ENCODE measurements at regions not wholly inside any gene's neighbourhood (a gene's known extent, or its start where the extent isn't known, plus 50 kb on each side); places are given as distances from the start of the nearest gene placed in this dataset.

DNA sequence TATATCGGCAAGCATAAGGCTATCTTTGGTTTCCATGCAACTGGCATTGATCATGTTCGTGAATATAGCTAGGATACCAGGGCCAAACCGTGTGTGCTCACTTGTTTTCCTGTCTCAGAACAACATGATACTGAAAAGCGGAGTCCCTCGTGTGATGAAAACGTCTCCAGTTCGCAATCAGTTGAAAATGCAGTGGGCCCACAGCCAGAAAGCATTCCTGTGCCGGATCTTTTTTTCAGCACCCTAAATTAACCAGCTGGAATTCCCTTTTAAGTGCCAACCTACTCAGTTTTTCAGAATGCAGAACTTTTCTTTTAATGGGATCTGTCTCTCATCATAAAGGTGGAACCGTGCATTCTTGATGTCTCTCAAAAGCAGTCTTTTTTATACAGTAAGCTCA lies 130.8 kb upstream of the FRG1 start:
- TF ChIP-seq, protein P1, sequence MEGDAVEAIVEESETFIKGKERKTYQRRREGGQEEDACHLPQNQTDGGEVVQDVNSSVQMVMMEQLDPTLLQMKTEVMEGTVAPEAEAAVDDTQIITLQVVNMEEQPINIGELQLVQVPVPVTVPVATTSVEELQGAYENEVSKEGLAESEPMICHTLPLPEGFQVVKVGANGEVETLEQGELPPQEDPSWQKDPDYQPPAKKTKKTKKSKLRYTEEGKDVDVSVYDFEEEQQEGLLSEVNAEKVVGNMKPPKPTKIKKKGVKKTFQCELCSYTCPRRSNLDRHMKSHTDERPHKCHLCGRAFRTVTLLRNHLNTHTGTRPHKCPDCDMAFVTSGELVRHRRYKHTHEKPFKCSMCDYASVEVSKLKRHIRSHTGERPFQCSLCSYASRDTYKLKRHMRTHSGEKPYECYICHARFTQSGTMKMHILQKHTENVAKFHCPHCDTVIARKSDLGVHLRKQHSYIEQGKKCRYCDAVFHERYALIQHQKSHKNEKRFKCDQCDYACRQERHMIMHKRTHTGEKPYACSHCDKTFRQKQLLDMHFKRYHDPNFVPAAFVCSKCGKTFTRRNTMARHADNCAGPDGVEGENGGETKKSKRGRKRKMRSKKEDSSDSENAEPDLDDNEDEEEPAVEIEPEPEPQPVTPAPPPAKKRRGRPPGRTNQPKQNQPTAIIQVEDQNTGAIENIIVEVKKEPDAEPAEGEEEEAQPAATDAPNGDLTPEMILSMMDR (IDR thresholded peaks at IDR 0.05): no peak
- no peak for TF ChIP-seq POLR2A (IDR thresholded peaks at IDR 0.05)
